ENCODE measurements at regions not wholly inside any gene's neighbourhood (a gene's known extent, or its start where the extent isn't known, plus 50 kb on each side); places are given as distances from the start of the nearest gene placed in this dataset.

GRCh38 chr2:196409376-196409775 is 230.1 kb upstream of the CCDC150 start:
- Mint-ChIP-seq H3K27ac (no peak overlapping the region), H3K36me3 (no peaks in the 10 kb centered on the region), H3K9me3 (peaks cover 0 to 2% (median 0%) of the 10 kb centered on the region in 7 donors), H3K4me1 (peaks cover 0 to 2% (median 0%) of the 10 kb centered on the region in 4 donors), H3K27me3 (peaks cover 16% of the 10 kb centered on the region), H3K4me3 (no peak overlapping the region)
- Histone ChIP-seq H3K27me3 (ENCODE audit: control insufficient read depth, insufficient read depth, low read length) (peaks cover 10% of the 10 kb centered on the region), H3K9me3 (ENCODE audit: control insufficient read depth in 2 of 2, low read length in 2 of 2) (no peaks in the 10 kb centered on the region), H3K27ac (ENCODE audit: insufficient read depth, low read length, poor library complexity, severe bottlenecking) (no peak overlapping the region), H3K36me3 (ENCODE audit: control insufficient read depth, insufficient read depth, low read length) (no peaks in the 10 kb centered on the region), H3K4me3 (ENCODE audit: low read depth, low read length) (no peak overlapping the region), H3K4me1 (ENCODE audit: control insufficient read depth, insufficient read depth, low read length, poor library complexity, severe bottlenecking) (no peaks in the 10 kb centered on the region)
- no peak for DNase-seq
- no peak for ATAC-seq (ENCODE audit: low read depth in 2 of 2)

- no peak for ATAC-seq (ENCODE audit: low read depth in 2 of 2)
- Mint-ChIP-seq H3K27ac (no peak overlapping the region), H3K4me1 (peaks cover 0 to 8% (median under 1%) of the 10 kb centered on the region in 4 donors), H3K36me3 (no peaks in the 10 kb centered on the region), H3K9me3 (peaks cover 0 to 4% (median 0%) of the 10 kb centered on the region in 7 donors), H3K4me3 (no peak overlapping the region), H3K27me3 (peaks cover 16% of the 10 kb centered on the region)
- peaks cover 10% of the 10 kb centered on the region for H3K27me3 ChIP-seq (ENCODE audit: control insufficient read depth, insufficient read depth, low read length)
- no peaks in the 10 kb centered on the region for H3K4me1 ChIP-seq (ENCODE audit: control insufficient read depth, insufficient read depth, low read length, poor library complexity, severe bottlenecking)
- no peak overlapping the region for H3K27ac ChIP-seq (ENCODE audit: insufficient read depth, low read length, poor library complexity, severe bottlenecking)
- no peaks in the 10 kb centered on the region for H3K36me3 ChIP-seq (ENCODE audit: control insufficient read depth, insufficient read depth, low read length)
- H3K4me3 ChIP-seq (ENCODE audit: low read depth, low read length) = no peak overlapping the region
- no peak for DNase-seq
- H3K9me3 ChIP-seq (ENCODE audit: control insufficient read depth in 2 of 2, low read length in 2 of 2) = no peaks in the 10 kb centered on the region
Measured at GRCh38 chr2:196410008-196410407, 229.5 kb upstream of the CCDC150 start.

DNA sequence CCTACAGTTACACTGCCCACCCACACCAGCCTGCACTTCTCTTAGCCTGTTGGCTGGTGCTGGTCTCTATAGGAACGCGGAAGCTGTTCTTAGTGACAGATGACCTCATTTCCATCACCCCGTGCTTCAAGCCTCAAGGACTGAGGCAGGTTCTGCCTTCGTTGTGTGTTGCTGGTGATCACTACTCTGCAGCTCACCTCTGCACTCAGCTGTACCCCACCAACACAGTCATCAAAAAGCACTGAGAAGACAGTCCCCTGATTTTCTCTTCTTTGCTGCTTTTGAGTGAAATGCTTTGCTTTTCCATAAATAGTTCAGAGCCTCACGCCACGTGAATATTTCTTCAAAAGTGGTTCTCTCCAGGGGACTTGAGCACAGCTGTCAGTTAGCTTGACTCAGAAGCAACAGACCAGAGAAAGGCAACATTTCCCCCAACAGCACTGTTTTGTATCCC is 225.7 kb upstream of the CCDC150 start:
- DNase-seq = no peak
- Mint-ChIP-seq H3K4me3 (no peak overlapping the region), H3K9me3 (peaks cover 0 to 3% (median 0%) of the 10 kb centered on the region in 7 donors), H3K4me1 (peaks cover 0 to 16% (median 7%) of the 10 kb centered on the region in 4 donors), H3K27ac (no peak overlapping the region), H3K36me3 (no peaks in the 10 kb centered on the region), H3K27me3 (peaks cover 16% of the 10 kb centered on the region)
- Histone ChIP-seq H3K4me3 (ENCODE audit: low read depth, low read length) (no peak overlapping the region), H3K4me1 (ENCODE audit: control insufficient read depth, insufficient read depth, low read length, poor library complexity, severe bottlenecking) (no peaks in the 10 kb centered on the region), H3K9me3 (ENCODE audit: control insufficient read depth in 2 of 2, low read length in 2 of 2) (no peaks in the 10 kb centered on the region), H3K27me3 (ENCODE audit: control insufficient read depth, insufficient read depth, low read length) (peaks cover 9% of the 10 kb centered on the region), H3K36me3 (ENCODE audit: control insufficient read depth, insufficient read depth, low read length) (no peaks in the 10 kb centered on the region), H3K27ac (ENCODE audit: insufficient read depth, low read length, poor library complexity, severe bottlenecking) (no peak overlapping the region)
- ATAC-seq (ENCODE audit: low read depth in 2 of 2) = peak in 1 of 2 donors; percentile 33

DNA sequence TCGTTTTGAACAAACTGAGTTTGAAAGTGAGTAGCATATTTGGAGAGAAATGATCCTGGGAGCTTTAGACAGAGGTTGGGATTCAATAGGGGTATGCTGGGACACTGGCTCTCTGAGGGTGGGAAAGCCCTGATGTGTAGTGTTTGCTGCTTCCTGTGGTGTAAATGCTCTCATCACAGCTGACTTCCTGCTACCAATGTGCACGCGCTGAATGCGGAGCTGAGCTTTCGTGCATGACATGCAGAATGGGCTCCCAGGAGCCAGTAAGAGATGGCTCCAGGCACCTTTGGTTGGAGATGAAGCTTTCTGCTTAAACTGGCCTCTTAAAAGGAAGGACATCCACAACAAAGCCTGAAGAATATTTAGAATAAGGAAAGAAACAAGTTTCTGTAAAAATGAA is 224.1 kb upstream of the CCDC150 start:
- no peak overlapping the region for H3K27ac ChIP-seq (ENCODE audit: insufficient read depth, low read length, poor library complexity, severe bottlenecking)
- Mint-ChIP-seq H3K9me3 (peaks cover 0 to 3% (median 0%) of the 10 kb centered on the region in 7 donors), H3K36me3 (no peaks in the 10 kb centered on the region), H3K27ac (no peak overlapping the region), H3K4me3 (peak overlapping the region in 2 of 4 donors; percentile 30 to 75), H3K4me1 (peaks cover 0 to 16% (median 7%) of the 10 kb centered on the region in 4 donors), H3K27me3 (peaks cover 22% of the 10 kb centered on the region)
- ATAC-seq (ENCODE audit: low read depth in 2 of 2) (peak; percentile 42 to 58), DNase-seq (peak in 1 of 3 donors; percentile 36)
- no peaks in the 10 kb centered on the region for H3K36me3 ChIP-seq (ENCODE audit: control insufficient read depth, insufficient read depth, low read length)
- no peaks in the 10 kb centered on the region for H3K9me3 ChIP-seq (ENCODE audit: control insufficient read depth in 2 of 2, low read length in 2 of 2)
- H3K4me3 ChIP-seq (ENCODE audit: low read depth, low read length) = peak overlapping the region; percentile 28
- no peaks in the 10 kb centered on the region for H3K4me1 ChIP-seq (ENCODE audit: control insufficient read depth, insufficient read depth, low read length, poor library complexity, severe bottlenecking)
- H3K27me3 ChIP-seq (ENCODE audit: control insufficient read depth, insufficient read depth, low read length) = peaks cover 5% of the 10 kb centered on the region

DNA sequence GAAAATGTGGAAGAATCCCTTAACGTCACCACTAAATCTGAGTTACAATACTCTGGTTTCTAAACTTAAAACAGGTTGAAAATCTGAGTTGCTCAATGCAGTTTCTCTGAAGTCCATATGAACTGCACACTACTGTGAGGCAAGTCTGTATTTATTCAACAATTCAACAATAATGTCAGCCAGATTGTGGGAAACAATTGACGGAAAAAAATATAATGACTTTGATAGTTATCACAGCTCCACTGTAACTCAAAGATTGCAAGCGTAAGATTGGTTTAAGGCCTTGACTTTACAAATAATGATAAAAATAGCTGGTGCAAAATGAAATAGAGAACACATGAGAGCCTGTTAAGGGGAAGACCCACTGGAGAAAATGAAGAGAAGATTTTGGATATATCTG is 219.4 kb upstream of the CCDC150 start:
- Mint-ChIP-seq H3K4me1 (peaks cover 0 to 6% (median 6%) of the 10 kb centered on the region in 4 donors), H3K4me3 (no peak overlapping the region), H3K27me3 (peaks cover 19% of the 10 kb centered on the region), H3K9me3 (peaks cover 0 to 2% (median 0%) of the 10 kb centered on the region in 7 donors), H3K36me3 (no peaks in the 10 kb centered on the region), H3K27ac (no peak overlapping the region)
- peaks cover 2% of the 10 kb centered on the region for H3K27me3 ChIP-seq (ENCODE audit: control insufficient read depth, insufficient read depth, low read length)
- no peaks in the 10 kb centered on the region for H3K36me3 ChIP-seq (ENCODE audit: control insufficient read depth, insufficient read depth, low read length)
- H3K4me1 ChIP-seq (ENCODE audit: control insufficient read depth, insufficient read depth, low read length, poor library complexity, severe bottlenecking) = no peaks in the 10 kb centered on the region
- H3K9me3 ChIP-seq (ENCODE audit: control insufficient read depth in 2 of 2, low read length in 2 of 2) = no peaks in the 10 kb centered on the region
- ATAC-seq (ENCODE audit: low read depth in 2 of 2) = no peak
- H3K4me3 ChIP-seq (ENCODE audit: low read depth, low read length) = no peak overlapping the region
- H3K27ac ChIP-seq (ENCODE audit: insufficient read depth, low read length, poor library complexity, severe bottlenecking) = no peak overlapping the region
- no peak for DNase-seq

DNA sequence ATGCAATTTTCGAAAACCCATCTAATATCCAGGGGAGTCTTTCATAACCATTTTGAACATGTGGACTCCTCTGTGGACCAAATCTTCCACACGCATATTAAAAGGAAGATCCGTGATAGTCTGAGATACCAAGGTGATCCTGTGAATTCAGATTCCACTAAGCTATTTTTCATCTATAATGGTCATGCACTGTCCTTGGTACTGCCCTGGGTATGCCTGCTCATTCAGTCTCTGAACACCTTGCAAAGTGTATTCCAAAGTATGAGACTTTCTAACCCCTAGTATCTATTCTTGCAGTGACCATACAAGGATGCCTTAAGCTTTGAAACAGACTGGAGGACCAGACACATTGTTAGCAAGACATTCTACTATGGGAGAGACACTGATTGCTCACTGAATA is 217.6 kb upstream of the CCDC150 start:
- Mint-ChIP-seq H3K36me3 (no peaks in the 10 kb centered on the region), H3K27me3 (peaks cover 18% of the 10 kb centered on the region), H3K4me1 (no peaks in the 10 kb centered on the region), H3K27ac (no peak overlapping the region), H3K4me3 (no peak overlapping the region), H3K9me3 (peaks cover 0 to 2% (median 0%) of the 10 kb centered on the region in 7 donors)
- no peaks in the 10 kb centered on the region for H3K9me3 ChIP-seq (ENCODE audit: control insufficient read depth in 2 of 2, low read length in 2 of 2)
- no peak for ATAC-seq (ENCODE audit: low read depth in 2 of 2)
- peaks cover 3% of the 10 kb centered on the region for H3K27me3 ChIP-seq (ENCODE audit: control insufficient read depth, insufficient read depth, low read length)
- DNase-seq = no peak
- H3K4me3 ChIP-seq (ENCODE audit: low read depth, low read length) = no peak overlapping the region
- no peak overlapping the region for H3K27ac ChIP-seq (ENCODE audit: insufficient read depth, low read length, poor library complexity, severe bottlenecking)
- H3K4me1 ChIP-seq (ENCODE audit: control insufficient read depth, insufficient read depth, low read length, poor library complexity, severe bottlenecking) = no peaks in the 10 kb centered on the region
- no peaks in the 10 kb centered on the region for H3K36me3 ChIP-seq (ENCODE audit: control insufficient read depth, insufficient read depth, low read length)

DNA sequence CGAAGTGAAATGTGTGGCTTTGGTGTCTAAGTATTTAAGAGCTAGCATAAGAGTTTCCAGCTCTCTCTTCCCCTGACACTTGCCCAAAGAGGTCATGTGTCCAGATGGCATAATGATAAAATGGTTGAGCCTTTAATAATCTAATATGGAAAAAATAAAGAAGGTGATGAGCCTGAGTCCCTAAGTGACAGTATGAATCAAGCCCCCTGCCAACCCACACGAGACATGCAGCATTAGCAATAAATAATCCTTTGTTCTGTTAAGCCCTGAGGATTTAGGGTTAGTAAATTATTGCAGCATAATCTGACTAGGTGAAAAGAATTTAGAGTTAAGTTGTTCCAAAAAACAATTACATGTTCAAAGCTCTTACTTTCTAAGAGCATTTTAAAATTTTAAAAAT is 217.2 kb upstream of the CCDC150 start:
- H3K27me3 ChIP-seq (ENCODE audit: control insufficient read depth, insufficient read depth, low read length) = peaks cover 3% of the 10 kb centered on the region
- Mint-ChIP-seq H3K4me1 (no peaks in the 10 kb centered on the region), H3K4me3 (no peak overlapping the region), H3K27me3 (peaks cover 18% of the 10 kb centered on the region), H3K36me3 (no peaks in the 10 kb centered on the region), H3K9me3 (peaks cover 0 to 2% (median 0%) of the 10 kb centered on the region in 7 donors), H3K27ac (no peak overlapping the region)
- H3K9me3 ChIP-seq (ENCODE audit: control insufficient read depth in 2 of 2, low read length in 2 of 2) = no peaks in the 10 kb centered on the region
- no peaks in the 10 kb centered on the region for H3K36me3 ChIP-seq (ENCODE audit: control insufficient read depth, insufficient read depth, low read length)
- ATAC-seq (ENCODE audit: low read depth in 2 of 2) (no peak), DNase-seq (no peak)
- H3K27ac ChIP-seq (ENCODE audit: insufficient read depth, low read length, poor library complexity, severe bottlenecking) = no peak overlapping the region
- no peaks in the 10 kb centered on the region for H3K4me1 ChIP-seq (ENCODE audit: control insufficient read depth, insufficient read depth, low read length, poor library complexity, severe bottlenecking)
- H3K4me3 ChIP-seq (ENCODE audit: low read depth, low read length) = no peak overlapping the region

DNA sequence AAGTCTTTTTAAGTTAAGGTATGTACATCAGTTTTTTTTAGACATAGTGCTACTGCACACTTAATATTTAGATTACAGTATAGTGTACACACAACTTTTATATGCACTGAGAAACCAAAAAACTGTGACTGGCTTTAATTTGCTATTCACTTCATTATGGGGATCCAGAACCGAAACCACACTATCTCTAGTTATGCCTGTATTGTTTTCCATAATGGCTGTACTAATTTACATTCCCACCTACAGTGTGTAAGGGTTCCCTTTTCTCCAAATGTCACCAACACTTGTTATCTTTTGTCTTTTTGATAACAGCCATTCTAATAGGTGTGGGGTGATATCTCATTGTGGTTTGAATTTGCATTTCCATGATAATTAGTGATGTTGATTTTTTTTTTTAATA is 213.4 kb upstream of the CCDC150 start:
- H3K27ac ChIP-seq (ENCODE audit: insufficient read depth, low read length, poor library complexity, severe bottlenecking) = no peak overlapping the region
- H3K36me3 ChIP-seq (ENCODE audit: control insufficient read depth, insufficient read depth, low read length) = no peaks in the 10 kb centered on the region
- H3K4me3 Mint-ChIP-seq = no peak overlapping the region
- ATAC-seq (ENCODE audit: low read depth in 2 of 2) (no peak), DNase-seq (no peak)
- no peaks in the 10 kb centered on the region for H3K9me3 ChIP-seq (ENCODE audit: control insufficient read depth in 2 of 2, low read length in 2 of 2)
- H3K27me3 ChIP-seq (ENCODE audit: control insufficient read depth, insufficient read depth, low read length) = peaks cover 10% of the 10 kb centered on the region
- H3K36me3 Mint-ChIP-seq = no peaks in the 10 kb centered on the region
- peaks cover 24% of the 10 kb centered on the region for H3K27me3 Mint-ChIP-seq
- peaks cover 0 to 9% (median 4%) of the 10 kb centered on the region in 4 donors for H3K4me1 Mint-ChIP-seq
- no peak overlapping the region for H3K27ac Mint-ChIP-seq
- no peaks in the 10 kb centered on the region for H3K4me1 ChIP-seq (ENCODE audit: control insufficient read depth, insufficient read depth, low read length, poor library complexity, severe bottlenecking)
- H3K4me3 ChIP-seq (ENCODE audit: low read depth, low read length) = no peak overlapping the region
- H3K9me3 Mint-ChIP-seq = peaks cover 0 to 2% (median 0%) of the 10 kb centered on the region in 7 donors
